ENCODE measurements at regions not wholly inside any gene's neighbourhood (a gene's known extent, or its start where the extent isn't known, plus 50 kb on each side); places are given as distances from the start of the nearest gene placed in this dataset.

- DNase-seq = peak; percentile 49
Measured at GRCh38 chr20:21936720-21937380, 231.4 kb downstream of the PAX1 start.

- no peak for DNase-seq
Measured at GRCh38 chr20:21936261-21936660, 230.8 kb downstream of the PAX1 start.

- DNase-seq = no peak
Measured at GRCh38 chr20:21933526-21933925, 228.1 kb downstream of the PAX1 start.

GRCh38 chr20:21921251-21921650 lies 215.8 kb downstream of the PAX1 start:
- DNase-seq = no peak

- DNase-seq = no peak
Measured at GRCh38 chr20:21920211-21920610, 214.7 kb downstream of the PAX1 start.

- no peak for DNase-seq
Measured at GRCh38 chr20:21918398-21918797, 212.9 kb downstream of the PAX1 start.

- DNase-seq = no peak
Measured at GRCh38 chr20:21902391-21902790, 196.9 kb downstream of the PAX1 start.

- DNase-seq = peak; percentile 77
Measured at GRCh38 chr20:21901470-21902275, 196.2 kb downstream of the PAX1 start.

GRCh38 chr20:21900431-21900830 lies 195.0 kb downstream of the PAX1 start:
- no peak for DNase-seq

GRCh38 chr20:21874921-21875320 lies 169.5 kb downstream of the PAX1 start:
- no peak for DNase-seq

- no peak for DNase-seq
Measured at GRCh38 chr20:21874127-21874526, 168.7 kb downstream of the PAX1 start.

GRCh38 chr20:21873291-21873690 lies 167.8 kb downstream of the PAX1 start:
- no peak for DNase-seq

- no peak for DNase-seq
Measured at GRCh38 chr20:21867811-21868210, 162.3 kb downstream of the PAX1 start.

- no peak for DNase-seq
Measured at GRCh38 chr20:21867353-21867752, 161.9 kb downstream of the PAX1 start.

GRCh38 chr20:21862956-21863355 lies 157.5 kb downstream of the PAX1 start:
- DNase-seq = no peak

- no peak for DNase-seq
Measured at GRCh38 chr20:21862259-21862946, 156.9 kb downstream of the PAX1 start.

- DNase-seq = no peak
Measured at GRCh38 chr20:21840991-21841390, 135.5 kb downstream of the PAX1 start.

- no peak for DNase-seq
Measured at GRCh38 chr20:21839982-21840381, 134.5 kb downstream of the PAX1 start.

- DNase-seq = no peak
Measured at GRCh38 chr20:21836346-21836745, 130.9 kb downstream of the PAX1 start.

GRCh38 chr20:21835042-21835441 lies 129.6 kb downstream of the PAX1 start:
- DNase-seq = no peak

GRCh38 chr20:21832442-21833385 lies 127.2 kb downstream of the PAX1 start:
- no peak for DNase-seq

GRCh38 chr20:21826976-21827375 lies 121.5 kb downstream of the PAX1 start:
- no peak for DNase-seq

- DNase-seq = no peak
Measured at GRCh38 chr20:21821358-21821757, 115.9 kb downstream of the PAX1 start.

Measured in COR-L47 (cell line).